ENCODE measurements at regions not wholly inside any gene's neighbourhood (a gene's known extent, or its start where the extent isn't known, plus 50 kb on each side); places are given as distances from the start of the nearest gene placed in this dataset.

DNA sequence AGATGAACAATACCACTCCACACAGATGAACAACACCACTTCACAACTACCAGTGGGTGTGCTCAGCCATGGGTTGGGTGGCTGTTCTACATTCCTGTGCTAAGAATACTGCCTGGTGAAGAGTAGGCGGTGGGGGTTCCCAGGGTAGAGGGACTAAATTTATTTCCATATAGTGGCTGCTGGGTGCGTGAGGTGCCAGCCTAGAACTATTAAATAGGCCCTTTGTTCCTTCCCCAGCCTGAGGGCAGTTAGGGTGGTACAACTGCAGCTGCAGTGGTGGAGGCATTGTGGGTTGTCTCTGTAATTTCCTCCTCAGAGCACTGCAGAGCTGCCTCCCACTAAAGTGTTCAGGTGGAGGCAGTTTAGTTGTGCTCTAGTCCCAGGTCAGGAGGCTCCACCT, 618.4 kb downstream of the MMUT start:
- TF ChIP-seq, protein P1, sequence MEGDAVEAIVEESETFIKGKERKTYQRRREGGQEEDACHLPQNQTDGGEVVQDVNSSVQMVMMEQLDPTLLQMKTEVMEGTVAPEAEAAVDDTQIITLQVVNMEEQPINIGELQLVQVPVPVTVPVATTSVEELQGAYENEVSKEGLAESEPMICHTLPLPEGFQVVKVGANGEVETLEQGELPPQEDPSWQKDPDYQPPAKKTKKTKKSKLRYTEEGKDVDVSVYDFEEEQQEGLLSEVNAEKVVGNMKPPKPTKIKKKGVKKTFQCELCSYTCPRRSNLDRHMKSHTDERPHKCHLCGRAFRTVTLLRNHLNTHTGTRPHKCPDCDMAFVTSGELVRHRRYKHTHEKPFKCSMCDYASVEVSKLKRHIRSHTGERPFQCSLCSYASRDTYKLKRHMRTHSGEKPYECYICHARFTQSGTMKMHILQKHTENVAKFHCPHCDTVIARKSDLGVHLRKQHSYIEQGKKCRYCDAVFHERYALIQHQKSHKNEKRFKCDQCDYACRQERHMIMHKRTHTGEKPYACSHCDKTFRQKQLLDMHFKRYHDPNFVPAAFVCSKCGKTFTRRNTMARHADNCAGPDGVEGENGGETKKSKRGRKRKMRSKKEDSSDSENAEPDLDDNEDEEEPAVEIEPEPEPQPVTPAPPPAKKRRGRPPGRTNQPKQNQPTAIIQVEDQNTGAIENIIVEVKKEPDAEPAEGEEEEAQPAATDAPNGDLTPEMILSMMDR (IDR thresholded peaks at IDR 0.05): no peak
- TF ChIP-seq POLR2A (IDR thresholded peaks at IDR 0.05): no peak
